GM18498 (cell line): ENCODE measurements at regions not wholly inside any gene's neighbourhood (a gene's known extent, or its start where the extent isn't known, plus 50 kb on each side); places are given as distances from the start of the nearest gene placed in this dataset.

Experiments
- ATAC-seq: cut with Tn5 transposase; IDR thresholded peaks from one replicate; pipeline ENCODE4 v1.9.1; 2021; ENCODE audit warnings: mild to moderate bottlenecking, moderate library complexity; ENCODE audit not compliant: unreplicated experiment

- ATAC-seq: no peak
Measured at GRCh38 chr14:31993521-31993951, 83.6 kb upstream of the ARHGAP5 start.

GRCh38 chr14:31994391-31995033 lies 82.6 kb upstream of the ARHGAP5 start:
- no peak for ATAC-seq

DNA sequence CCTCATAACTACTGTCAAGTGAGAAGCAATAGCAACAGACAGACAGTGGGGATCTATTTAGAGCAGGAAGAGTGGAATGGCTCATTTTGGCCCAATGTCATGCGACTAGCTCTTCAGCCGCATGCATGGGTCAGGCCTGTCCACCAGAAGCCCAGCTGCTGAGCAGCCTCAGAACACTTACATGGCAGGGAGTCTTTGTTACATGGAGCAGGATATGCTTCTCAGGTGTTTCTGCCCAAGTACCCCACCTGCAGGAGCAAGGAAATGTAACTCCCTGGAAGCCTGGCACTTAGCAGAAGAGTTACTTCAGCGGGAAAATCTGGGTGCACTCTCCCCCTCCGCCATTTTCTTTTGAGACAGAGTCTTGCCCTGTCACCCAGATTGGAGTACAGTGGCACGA lies 73.5 kb upstream of the ARHGAP5 start:
- ATAC-seq: no peak

- ATAC-seq: no peak
Measured at GRCh38 chr14:32004300-32004699, 72.8 kb upstream of the ARHGAP5 start.

DNA sequence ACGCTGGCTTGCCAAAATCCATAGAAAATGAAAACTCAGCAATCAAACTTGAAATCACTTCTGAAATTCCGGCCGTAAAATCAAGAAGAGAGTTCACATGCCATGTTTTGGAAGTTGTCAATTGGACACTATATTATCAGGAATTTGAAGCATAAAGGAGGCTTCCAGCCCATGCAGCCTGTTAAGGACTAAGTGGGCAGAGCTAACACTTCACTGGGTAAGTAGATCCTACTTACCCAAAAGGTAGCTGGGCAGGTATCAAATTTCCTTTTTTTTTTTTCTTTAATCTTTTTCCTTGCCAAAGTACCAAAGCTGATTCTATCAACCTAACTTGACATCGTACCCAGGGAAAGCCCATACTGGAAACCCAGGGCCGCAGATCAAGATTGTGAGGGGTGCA lies 71.5 kb upstream of the ARHGAP5 start:
- ATAC-seq: no peak

DNA sequence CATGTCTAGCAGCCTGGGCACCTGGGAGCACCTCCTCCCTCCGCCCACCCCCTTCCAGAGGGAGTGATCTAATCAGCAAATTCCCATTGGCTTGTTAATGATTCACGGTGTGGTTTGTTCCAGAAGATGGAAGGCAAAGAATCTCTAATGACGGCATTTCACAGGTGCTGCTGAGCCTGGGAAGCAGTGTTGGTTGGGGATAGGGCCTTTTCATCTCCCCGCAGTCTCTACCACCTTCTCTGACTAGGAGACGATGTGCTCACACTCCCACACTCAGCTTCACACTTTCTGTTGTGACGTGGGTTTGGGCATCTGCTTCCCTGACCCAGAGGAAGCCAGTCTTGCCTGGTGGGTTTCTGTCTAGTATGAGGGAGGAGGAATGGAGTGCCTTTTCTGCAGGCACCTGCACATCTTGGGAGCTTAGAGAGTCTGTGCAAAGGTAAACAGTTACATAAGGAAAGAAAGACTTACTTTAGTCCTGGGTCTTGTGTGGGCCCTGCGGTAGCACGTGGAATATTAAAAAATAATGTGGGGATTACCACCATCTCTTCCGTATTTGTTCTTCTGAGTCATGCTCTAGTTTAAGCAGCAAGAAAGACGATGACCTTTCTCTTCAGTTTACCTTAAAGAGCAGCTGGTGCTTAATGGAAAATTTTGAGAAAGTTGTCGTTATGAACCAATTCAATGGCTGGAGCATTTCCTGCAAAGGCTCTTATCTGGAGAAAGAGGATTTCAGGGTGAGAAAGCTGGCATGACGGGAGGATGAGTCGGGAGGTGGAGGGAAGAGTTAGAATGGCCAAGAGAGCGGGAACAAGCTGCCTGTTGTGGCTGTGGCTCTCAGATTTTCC lies 70.6 kb upstream of the ARHGAP5 start:
- no peak for ATAC-seq

DNA sequence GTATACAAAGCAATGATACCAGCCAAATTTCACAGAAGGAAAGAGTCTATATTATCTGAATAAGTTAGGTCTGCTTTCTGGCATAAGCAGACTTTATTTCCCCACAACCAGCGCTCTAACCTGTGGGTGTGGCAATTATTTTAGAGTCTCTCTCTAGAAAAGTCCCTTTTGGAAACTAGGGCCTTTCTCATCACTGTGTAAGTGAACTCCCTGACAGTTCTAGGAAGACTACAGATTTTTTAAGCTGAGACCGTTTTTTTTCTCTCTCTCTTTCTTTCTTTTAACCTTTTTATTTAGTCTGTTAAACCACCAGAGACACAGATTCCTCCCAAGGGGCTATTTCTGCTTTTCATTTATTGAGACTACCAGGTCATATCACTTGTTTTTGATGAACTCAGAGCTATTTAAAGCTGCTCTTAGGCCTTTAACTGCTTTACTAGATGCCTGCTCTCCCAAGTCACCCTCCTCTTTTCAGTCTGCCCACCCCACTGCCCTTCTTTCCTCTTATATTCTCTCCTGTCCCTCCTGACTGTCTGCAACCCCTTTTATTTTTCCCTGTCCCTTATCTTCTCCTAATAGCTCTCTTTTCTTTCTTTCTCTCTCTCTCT lies 69.2 kb upstream of the ARHGAP5 start:
- ATAC-seq: no peak

DNA sequence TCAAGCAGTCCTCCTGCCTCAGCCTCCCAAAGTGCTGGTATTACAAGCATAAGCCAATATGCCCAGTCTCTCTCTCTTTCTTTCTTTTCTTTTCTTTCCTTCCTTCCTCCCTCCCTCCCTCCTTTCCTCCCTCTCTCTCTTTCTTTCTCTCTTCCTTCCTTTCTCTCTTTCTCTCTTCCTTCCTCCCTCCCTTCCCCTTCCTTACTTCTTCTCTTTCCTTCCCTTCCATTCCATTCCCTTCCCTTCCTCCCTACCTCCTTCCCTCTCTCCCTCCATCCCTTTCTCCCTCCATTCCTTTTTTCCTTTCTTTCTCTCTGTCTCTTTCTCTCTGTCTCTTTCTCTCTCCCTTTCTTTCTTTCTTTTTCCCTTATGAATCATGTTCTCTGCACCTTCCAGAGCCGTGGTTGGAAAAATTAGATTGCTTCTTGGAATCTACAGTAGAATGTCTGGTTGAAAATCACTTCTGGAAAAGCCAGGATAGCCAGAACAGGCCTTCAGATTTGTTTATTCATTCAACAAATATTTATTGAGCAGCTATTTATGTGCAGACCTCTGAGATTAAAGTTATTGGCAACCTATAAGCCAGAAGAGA lies 68.4 kb upstream of the ARHGAP5 start:
- ATAC-seq: no peak

DNA sequence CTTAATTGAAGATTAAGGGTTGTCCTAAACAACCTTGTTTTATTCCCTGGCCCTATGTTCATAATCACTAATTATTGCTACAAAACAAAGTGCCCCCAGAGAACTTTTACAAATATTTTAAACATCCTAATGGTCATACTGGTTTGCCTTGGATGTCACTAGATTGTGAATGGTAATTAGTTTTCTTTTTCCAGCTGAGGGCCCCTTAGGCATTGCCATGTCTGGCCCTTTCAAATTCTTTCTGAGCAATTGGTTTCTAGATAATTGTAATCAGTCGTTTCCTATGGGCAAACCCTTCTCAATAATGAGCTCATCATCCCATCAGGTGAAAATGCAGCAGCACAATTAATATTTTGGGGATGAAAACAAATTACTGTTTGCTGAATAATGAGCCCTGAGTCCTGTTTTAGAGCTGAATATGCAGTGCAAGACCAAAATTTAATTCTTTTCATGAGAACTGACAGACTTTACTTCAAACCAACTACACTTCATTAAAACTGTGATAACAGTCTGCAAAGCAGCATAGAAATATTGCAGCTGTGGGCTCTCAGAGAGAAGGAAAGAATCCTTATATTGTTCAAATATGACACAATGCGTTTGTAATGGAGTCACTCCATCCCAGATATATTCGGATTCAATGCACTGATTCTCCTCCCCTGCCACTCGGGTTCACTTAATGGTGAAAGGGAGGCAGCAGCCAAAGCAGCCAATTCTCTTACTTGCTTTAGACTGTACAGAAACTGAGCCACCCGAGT lies 67.7 kb upstream of the ARHGAP5 start:
- ATAC-seq: no peak

DNA sequence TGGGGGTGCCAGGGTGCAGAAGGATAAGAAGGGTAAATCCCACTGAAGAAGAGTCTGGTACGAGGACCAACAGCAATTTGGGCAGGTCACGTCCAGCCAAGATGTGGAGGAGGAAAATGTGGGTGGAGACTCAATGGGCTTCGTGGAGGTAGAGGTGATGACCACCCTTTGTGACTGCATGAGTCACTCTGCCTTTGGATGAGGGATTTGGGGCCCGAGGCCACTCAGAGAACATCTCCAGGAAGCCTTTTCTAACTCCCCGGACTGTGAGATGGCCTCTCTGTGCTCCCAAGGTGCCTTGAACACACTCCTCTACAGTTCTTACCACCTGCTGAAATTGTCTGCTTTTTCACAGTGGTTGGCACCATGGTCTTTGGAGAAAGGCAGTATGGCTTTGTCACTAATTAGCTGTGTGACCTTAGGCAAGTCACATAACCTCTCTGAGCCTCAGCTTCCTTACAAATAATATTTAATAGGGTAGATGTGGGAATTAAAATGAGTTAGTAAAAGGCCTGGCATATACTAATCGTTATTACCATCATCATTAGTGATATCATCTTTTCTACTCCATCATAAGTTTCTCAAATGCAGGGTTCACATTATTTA lies 67.0 kb upstream of the ARHGAP5 start:
- ATAC-seq: no peak

DNA sequence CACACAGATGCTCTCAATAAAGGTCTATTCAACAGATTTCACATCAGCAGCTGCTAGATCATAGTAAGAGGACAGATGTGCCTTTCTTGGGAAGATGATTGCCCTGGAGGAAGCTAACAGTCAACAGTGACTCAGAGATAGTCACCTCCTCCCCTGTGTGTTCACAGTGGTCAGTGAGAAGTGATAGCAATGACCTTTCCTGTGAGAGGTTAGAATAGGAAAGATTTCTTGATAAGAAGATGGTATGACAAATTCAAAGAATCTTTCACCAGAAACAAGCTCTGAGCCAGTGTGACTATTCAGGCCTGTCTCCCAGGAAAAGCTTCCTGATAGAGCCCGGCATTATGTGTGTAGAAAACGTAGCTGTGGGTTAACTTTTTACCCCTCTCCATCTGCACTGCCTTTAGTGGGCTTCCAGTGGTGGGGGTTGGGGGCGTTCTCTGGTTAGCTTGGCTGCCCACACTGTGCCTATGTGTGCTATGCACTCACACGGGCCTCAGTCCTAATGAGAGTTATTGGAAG lies 66.4 kb upstream of the ARHGAP5 start:
- ATAC-seq: no peak

- ATAC-seq: no peak
Measured at GRCh38 chr14:32011225-32011624, 65.9 kb upstream of the ARHGAP5 start.

DNA sequence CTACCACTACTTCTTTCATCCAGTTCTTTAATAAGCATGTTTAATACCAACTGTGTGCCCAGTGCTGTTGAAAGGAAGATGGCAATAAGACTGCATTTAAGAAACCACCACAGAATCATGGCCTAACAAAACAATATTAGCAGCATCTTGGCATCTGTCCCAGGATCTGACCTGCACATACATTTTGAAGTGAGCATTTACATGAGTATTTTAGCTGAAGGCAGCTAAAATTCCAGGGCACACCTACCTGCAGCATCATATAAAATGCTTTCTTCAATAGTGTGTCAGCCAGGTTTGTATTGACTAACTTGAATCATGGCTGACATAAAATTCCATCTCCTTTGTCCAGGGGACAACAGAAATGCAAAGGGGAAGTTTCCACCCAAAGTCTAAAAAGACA lies 65.0 kb upstream of the ARHGAP5 start:
- no peak for ATAC-seq

- ATAC-seq: no peak
Measured at GRCh38 chr14:32012571-32012970, 64.5 kb upstream of the ARHGAP5 start.

GRCh38 chr14:32013083-32013482 lies 64.0 kb upstream of the ARHGAP5 start:
- no peak for ATAC-seq

GRCh38 chr14:32014057-32014456 lies 63.0 kb upstream of the ARHGAP5 start:
- ATAC-seq: no peak

DNA sequence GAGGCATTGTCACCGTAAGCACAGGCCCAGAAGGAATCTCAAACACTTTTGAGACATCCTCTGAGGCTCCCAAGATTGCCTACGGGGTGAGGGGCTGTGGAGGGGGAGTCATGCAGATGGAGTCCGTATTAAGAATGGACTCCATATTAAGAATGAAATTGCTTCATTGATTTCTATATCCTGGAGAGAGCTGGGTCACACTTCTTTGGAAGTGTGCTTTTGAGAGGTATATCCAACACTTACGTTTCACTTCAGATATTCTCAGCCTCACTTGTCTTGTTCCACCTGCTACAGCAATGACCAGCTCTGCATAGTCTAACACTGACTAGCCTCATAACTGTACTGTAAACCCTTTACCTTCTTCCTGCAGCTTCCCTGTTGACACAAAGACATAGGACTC lies 62.6 kb upstream of the ARHGAP5 start:
- no peak for ATAC-seq

DNA sequence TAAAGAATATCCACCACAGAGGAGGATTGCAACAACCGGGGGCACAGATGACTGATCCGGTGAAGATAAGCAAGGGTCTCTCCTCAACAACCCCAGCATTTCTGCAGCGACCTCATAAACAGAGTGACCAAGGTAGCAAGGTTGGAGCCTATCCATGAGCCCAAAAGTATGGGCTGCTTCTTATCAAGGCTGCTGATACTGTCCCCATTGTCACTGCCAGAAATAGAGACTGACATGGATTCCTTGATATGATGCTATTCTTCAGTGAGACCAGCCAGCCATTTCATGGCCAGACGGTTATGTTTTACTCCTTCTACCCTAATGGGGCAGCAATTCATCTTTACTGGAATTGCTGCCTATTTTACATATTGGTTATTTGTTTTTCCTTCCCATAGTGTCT lies 61.9 kb upstream of the ARHGAP5 start:
- ATAC-seq: no peak

- ATAC-seq: no peak
Measured at GRCh38 chr14:32017587-32017986, 59.5 kb upstream of the ARHGAP5 start.

DNA sequence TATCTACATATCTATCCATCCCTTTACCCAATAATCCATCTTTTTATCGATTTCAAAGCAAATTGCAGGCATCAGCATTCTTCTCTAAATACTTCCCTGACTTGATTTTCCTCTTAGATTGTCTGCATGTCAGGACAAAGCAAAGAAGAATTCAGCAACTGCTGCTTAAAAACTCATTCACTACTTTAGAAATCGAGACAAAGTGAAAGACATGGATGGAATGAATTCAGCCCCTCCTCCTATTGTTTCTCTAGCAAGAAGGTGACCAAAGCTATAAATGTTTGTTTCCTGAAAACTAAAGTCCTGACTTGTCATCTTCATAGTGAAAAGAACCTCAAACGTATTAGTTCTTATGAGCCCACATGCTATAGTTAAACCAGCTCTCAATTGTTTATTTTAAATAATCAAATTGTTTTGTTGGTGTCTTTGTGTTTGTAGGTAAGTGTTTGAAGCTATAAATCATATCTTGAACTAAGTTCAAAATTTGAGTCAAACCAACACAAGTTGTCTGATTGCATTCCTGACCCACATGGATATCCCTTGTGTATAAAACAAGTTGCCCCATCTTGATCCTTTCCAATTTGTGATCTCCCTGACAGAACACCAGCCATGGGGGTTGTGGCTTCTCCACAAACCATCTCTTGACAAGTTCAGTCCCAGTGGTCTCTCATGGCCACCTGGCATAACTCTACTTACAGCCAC lies 58.6 kb upstream of the ARHGAP5 start:
- no peak for ATAC-seq
